GM10266 (cell line): ENCODE measurements at regions not wholly inside any gene's neighbourhood (a gene's known extent, or its start where the extent isn't known, plus 50 kb on each side); places are given as distances from the start of the nearest gene placed in this dataset.

Source experiments
- DNase-seq: peaks from one replicate; pipeline ENCODE4 v3.0.0; 2012; ENCODE audit errors: extremely low spot score
- TF ChIP-seq, protein P1 (sequence below): IDR thresholded peaks from 2 replicates; pipeline ENCODE4 v1.5.1; 2012; ENCODE audit warnings: mild to moderate bottlenecking, low read depth; ENCODE audit not compliant: control insufficient read depth, insufficient read depth; ENCODE audit errors: missing control alignments

DNA sequence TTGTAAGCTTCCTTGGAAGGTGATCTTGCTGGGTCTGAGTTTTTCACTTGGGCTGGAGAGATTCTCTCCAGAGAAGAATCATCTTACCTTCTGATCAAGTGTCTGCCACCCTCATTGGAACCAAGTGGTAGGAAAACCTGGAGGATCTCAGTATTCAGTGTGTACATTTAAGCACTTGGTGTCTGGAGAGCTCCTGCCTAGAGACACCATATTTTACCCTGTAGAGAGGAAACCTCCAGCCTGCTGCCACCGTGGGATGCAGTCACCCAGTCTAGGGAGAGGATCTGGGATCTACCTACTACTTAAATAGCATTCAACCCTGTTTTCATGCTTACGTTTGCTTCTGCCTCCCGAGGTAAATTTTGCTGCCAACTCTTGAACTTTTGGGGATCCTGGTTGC, 274.3 kb downstream of the SV2B start:
- TF ChIP-seq, protein P1, sequence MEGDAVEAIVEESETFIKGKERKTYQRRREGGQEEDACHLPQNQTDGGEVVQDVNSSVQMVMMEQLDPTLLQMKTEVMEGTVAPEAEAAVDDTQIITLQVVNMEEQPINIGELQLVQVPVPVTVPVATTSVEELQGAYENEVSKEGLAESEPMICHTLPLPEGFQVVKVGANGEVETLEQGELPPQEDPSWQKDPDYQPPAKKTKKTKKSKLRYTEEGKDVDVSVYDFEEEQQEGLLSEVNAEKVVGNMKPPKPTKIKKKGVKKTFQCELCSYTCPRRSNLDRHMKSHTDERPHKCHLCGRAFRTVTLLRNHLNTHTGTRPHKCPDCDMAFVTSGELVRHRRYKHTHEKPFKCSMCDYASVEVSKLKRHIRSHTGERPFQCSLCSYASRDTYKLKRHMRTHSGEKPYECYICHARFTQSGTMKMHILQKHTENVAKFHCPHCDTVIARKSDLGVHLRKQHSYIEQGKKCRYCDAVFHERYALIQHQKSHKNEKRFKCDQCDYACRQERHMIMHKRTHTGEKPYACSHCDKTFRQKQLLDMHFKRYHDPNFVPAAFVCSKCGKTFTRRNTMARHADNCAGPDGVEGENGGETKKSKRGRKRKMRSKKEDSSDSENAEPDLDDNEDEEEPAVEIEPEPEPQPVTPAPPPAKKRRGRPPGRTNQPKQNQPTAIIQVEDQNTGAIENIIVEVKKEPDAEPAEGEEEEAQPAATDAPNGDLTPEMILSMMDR, result no peak
- no peak for DNase-seq

DNA sequence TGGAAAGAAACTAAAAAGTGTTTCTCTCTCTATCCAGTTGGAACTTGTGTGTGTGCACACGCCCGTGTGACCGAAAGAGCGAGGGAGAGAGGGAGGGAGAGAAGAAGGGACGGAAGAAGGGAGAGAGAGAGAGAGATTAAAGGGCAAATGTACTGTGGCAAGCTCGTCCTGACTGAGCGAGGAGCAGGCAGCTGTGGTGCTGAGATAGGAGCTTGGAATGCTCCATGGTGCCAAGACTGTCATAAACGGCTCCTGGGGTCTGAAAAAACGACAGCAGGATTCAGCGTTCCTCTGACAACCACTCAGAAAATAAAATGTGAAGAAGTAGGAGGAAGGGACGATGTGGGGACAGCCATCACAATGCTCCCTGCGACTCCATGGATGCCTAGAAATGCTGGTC, 276.0 kb downstream of the SV2B start:
- DNase-seq, result no peak
- TF ChIP-seq, protein P1, result no peak

DNA sequence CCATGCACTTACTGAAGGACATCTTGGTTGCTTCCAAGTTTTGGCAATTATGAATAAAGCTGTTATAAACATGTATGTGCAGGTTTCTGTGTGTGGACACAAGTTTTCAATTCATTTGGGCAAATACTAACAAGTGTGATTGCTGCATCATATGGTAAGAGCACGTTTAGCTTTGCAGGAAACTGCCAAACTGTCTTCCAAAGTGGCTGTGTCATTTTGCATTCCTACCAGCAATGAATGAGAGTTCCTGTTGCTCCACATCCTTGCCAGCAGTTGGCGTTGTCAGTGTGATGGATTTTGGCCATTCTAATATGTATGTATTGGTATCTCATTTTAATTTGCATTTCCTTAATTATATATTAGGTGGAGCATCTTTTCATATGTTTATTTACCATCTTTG, 280.1 kb downstream of the SV2B start:
- TF ChIP-seq, protein P1, result no peak
- DNase-seq, result no peak

DNA sequence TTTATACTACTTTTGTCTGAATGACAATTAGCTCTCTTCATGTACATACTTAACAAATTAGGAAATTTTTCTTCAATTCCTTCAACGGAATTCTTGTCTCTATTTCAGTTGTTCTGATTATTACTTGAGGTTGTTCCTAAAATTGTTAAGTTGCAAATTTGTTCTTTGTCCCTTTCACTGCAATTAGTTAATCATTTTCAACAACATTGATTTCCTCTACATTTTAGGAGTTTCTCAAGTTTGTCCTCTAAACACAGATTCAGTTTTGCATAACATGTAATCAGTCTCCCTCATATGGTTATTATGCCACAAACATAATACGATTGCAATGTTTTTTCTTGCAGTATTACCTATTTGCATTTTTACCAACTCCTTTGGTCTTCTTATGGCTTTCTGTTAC, 283.5 kb downstream of the SV2B start:
- DNase-seq, result no peak
- TF ChIP-seq, protein P1, result no peak

DNA sequence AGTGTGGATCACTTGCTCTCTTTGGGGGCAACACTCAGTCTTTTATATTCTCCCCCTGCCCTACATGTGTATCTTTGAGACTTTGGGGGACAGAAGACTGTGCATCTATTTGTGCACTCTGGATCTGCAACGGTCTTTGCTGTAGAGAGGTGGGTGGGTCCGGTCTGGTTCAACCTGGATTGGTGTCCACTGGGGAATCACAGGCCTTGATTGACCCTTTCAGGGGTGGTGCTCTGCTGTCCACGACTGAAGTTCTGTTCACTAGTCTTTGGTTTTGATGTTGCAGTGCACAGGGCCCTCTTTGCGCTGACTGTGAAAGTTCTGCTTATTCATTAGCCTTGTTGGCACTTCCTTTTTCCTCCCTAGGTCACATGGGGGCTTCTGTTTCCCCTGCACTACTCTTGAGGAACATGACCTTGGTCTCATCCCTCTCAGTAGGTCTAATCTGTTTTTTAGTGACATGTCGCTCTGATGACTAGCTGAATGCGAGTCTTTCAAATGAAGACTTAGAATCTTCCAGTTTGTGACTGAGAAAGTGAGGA, 284.2 kb downstream of the SV2B start:
- DNase-seq, result no peak
- TF ChIP-seq, protein P1, result no peak

DNA sequence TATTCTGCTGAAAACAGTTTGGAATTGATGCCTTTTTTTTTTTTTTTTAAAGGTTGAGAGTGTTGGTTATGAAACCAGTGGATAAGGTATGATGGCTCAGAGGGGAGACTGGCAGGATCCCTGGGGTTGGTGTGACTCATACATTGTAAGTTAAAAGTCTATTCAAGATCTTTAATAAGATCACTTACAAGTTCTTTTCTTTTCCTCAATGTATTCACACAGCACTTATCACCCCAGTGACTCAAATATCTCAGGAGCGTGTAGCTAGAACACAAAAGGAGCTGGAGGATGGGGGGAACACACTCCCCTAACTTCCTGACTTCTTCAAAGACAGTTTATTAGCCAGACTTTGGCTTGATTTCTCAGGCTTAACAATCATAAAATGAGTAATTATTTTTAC, 285.3 kb downstream of the SV2B start:
- DNase-seq, result no peak
- TF ChIP-seq, protein P1, result no peak

DNA sequence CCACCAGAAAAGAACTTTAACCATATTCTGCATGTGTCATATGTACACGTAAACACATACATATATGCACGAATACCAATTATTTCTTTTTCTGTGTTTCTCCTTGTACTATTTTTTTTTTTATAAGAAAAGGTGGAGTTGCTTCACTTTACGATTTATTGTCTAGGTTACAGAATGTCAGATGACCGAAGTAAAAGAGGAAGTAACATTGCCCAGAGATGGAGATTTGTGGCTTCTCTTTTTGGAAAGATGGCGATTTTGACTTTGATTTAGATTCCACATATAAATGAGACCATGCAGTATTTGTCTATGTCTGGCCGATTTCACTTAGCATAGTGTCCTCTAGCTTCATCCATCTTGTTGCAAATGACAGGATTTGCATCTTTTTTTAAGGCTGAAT, 293.1 kb downstream of the SV2B start:
- TF ChIP-seq, protein P1, result no peak
- DNase-seq, result no peak

DNA sequence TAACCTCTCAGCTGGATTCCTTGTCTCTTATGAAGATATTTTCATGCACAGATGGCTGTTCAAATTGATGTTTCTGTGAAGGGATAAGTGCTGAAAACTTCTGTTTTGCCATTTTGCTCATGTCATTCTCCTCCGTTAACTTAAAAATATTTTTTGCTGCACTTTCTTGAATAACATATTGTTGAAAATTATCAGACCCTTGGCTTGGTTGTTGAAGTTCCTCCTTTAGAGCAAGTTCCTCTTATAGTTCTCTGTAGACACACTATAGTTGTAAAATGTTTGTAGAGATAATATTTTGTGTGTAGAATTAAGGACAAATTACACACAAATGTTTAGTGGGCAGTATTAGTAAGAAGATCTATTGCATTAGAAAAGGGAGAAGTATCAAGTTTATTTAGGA, 300.4 kb downstream of the SV2B start:
- DNase-seq, result no peak
- TF ChIP-seq, protein P1, result no peak
